Osteocyte (in vitro differentiated cells): ENCODE measurements at regions not wholly inside any gene's neighbourhood (a gene's known extent, or its start where the extent isn't known, plus 50 kb on each side); places are given as distances from the start of the nearest gene placed in this dataset.
"Not testable (repeated sequence)": the region's sequence is repeated elsewhere in the genome, so short reads cannot be mapped to it uniquely, and the experiment has no call there.

Experiments used
- DNase-seq: peaks from one replicate; pipeline ENCODE4 v3.0.0; 2021; ENCODE audit warnings: mixed read lengths; ENCODE audit not compliant: unreplicated experiment; ENCODE audit errors: extremely low spot score
- H3K27ac Mint-ChIP-seq: one replicate; pipeline ENCODE4 v1.8.0; 2021; ENCODE audit warnings: mild to moderate bottlenecking, mixed read lengths; ENCODE audit not compliant: unreplicated experiment
- H3K27me3 Mint-ChIP-seq: one replicate; pipeline ENCODE4 v1.8.0; 2021; ENCODE audit warnings: mixed read lengths; ENCODE audit not compliant: unreplicated experiment
- H3K36me3 Mint-ChIP-seq: one replicate; pipeline ENCODE4 v1.8.0; 2021; ENCODE audit warnings: mixed read lengths; ENCODE audit not compliant: unreplicated experiment
- H3K4me1 Mint-ChIP-seq: one replicate; pipeline ENCODE4 v1.8.0; 2021; ENCODE audit warnings: mixed read lengths; ENCODE audit not compliant: unreplicated experiment
- H3K4me3 Mint-ChIP-seq: one replicate; pipeline ENCODE4 v1.8.0; 2021; ENCODE audit warnings: mild to moderate bottlenecking, moderate library complexity, mixed read lengths; ENCODE audit not compliant: unreplicated experiment
- H3K9me3 Mint-ChIP-seq: one replicate; pipeline ENCODE4 v1.8.0; 2021; ENCODE audit warnings: mixed read lengths; ENCODE audit not compliant: unreplicated experiment
- CTCF ChIP-seq: fragments of 200-600 bp; sonication (generic); IDR thresholded peaks from 2 replicates; pipeline ENCODE4 v1.5.0; 2021; ENCODE audit warnings: antibody characterized with exemption, mild to moderate bottlenecking, moderate library complexity

GRCh38 chr7:131943646-131944045, 387.2 kb upstream of the PODXL start:
- no peak for TF ChIP-seq CTCF
- Mint-ChIP-seq H3K4me3 (no peak overlapping the region), H3K4me1 (peaks cover 11% of the 10 kb centered on the region), H3K27me3 (peaks cover 5% of the 10 kb centered on the region), H3K36me3 (no peaks in the 10 kb centered on the region), H3K27ac (no peak overlapping the region), H3K9me3 (peaks cover 7% of the 10 kb centered on the region)
- DNase-seq = peak; percentile 57

- no peak overlapping the region for H3K4me3 Mint-ChIP-seq
- DNase-seq = no peak
- H3K9me3 Mint-ChIP-seq = peaks cover 7% of the 10 kb centered on the region
- no peaks in the 10 kb centered on the region for H3K36me3 Mint-ChIP-seq
- H3K4me1 Mint-ChIP-seq = peaks cover 7% of the 10 kb centered on the region
- H3K27me3 Mint-ChIP-seq = peaks cover 5% of the 10 kb centered on the region
- no peak for TF ChIP-seq CTCF
- no peak overlapping the region for H3K27ac Mint-ChIP-seq
Measured at GRCh38 chr7:131943211-131943610, 386.8 kb upstream of the PODXL start.

- Mint-ChIP-seq H3K27me3 (peaks cover 5% of the 10 kb centered on the region), H3K4me3 (no peak overlapping the region), H3K4me1 (peaks cover 7% of the 10 kb centered on the region), H3K9me3 (peaks cover 7% of the 10 kb centered on the region), H3K27ac (no peak overlapping the region), H3K36me3 (no peaks in the 10 kb centered on the region)
- TF ChIP-seq CTCF = no peak
- DNase-seq = peak; percentile 17
Measured at GRCh38 chr7:131942287-131943150, 386.1 kb upstream of the PODXL start.

- Mint-ChIP-seq H3K36me3 (no peaks in the 10 kb centered on the region), H3K4me3 (no peak overlapping the region), H3K9me3 (peaks cover 7% of the 10 kb centered on the region), H3K27ac (no peak overlapping the region), H3K27me3 (peaks cover 9% of the 10 kb centered on the region), H3K4me1 (peaks cover 7% of the 10 kb centered on the region)
- DNase-seq = peak; percentile 65
- no peak for TF ChIP-seq CTCF
Measured at GRCh38 chr7:131941291-131941690, 384.9 kb upstream of the PODXL start.

GRCh38 chr7:131940621-131941165, 384.3 kb upstream of the PODXL start:
- no peak for TF ChIP-seq CTCF
- peak; percentile 51 for DNase-seq
- Mint-ChIP-seq H3K27me3 (peaks cover 12% of the 10 kb centered on the region), H3K4me1 (peaks cover 5% of the 10 kb centered on the region), H3K27ac (no peak overlapping the region), H3K4me3 (no peak overlapping the region), H3K36me3 (no peaks in the 10 kb centered on the region), H3K9me3 (peaks cover 7% of the 10 kb centered on the region)

- H3K9me3 Mint-ChIP-seq, H3K4me3 Mint-ChIP-seq, DNase-seq, H3K36me3 Mint-ChIP-seq, H3K4me1 Mint-ChIP-seq, H3K27ac Mint-ChIP-seq: not testable (repeated sequence)
- peaks cover 22% of the 10 kb centered on the region for H3K27me3 Mint-ChIP-seq
Measured at GRCh38 chr7:131938788-131939187, 382.4 kb upstream of the PODXL start.
